SK-N-SH (cell line): ENCODE measurements at regions not wholly inside any gene's neighbourhood (a gene's known extent, or its start where the extent isn't known, plus 50 kb on each side); places are given as distances from the start of the nearest gene placed in this dataset.

ENCODE experiments used
- CTCF ChIA-PET: fragments of 300-600, 350-600 bp; formaldehyde crosslinking; extraction: SDS; loops from one replicate; lab custom pipeline; 2021; lab: Yijun Ruan, JAX
- POLR2A ChIA-PET: fragments of 350-600 bp; sonication (Branson Sonifier 250); formaldehyde crosslinking; extraction: SDS; loops from one replicate; lab custom pipeline; 2020; ENCODE audit warnings: antibody characterized with exemption, inconsistent platforms; lab: Yijun Ruan, JAX
- DNase-seq: peaks from one replicate; pipeline ENCODE4 v3.0.0; 2012
- H2AFZ ChIP-seq: fragments of 200-600 bp; sonication (generic); 2 replicates; pipeline ENCODE4 v1.8.1; 2016; ENCODE audit warnings: antibody characterized with exemption, mild to moderate bottlenecking, low read depth
- H3F3A ChIP-seq: fragments of 200-600 bp; sonication (generic); replicated peaks from 2 replicates; pipeline ENCODE3; 2016; ENCODE audit warnings: antibody characterized with exemption, mild to moderate bottlenecking; ENCODE audit not compliant: insufficient read depth
- H3K27ac ChIP-seq, 2 experiments: fragments of 200-500 bp in 1 of 2; fragments of 200-600 bp in 1 of 2; sonication (Bioruptor generic) in 1 of 2; sonication (generic), shearing (Covaris generic) in 1 of 2; 2 replicates each; pipeline versions ENCODE4 v1.5.1 to v1.6.1; 2014 to 2016; ENCODE audit warnings: low read depth in 2 of 2, inconsistent platforms in 1 of 2, low read length in 1 of 2, mild to moderate bottlenecking in 1 of 2, mixed read lengths in 1 of 2
- H3K27me3 ChIP-seq: fragments of 200-600 bp; sonication (generic), shearing (Covaris generic); 2 replicates; pipeline ENCODE4 v1.6.1; 2016; ENCODE audit warnings: mixed run types; ENCODE audit not compliant: insufficient read depth
- H3K36me3 ChIP-seq, 2 experiments: fragments of 200-500 bp in 1 of 2; fragments of 200-600 bp in 1 of 2; sonication (Bioruptor generic) in 1 of 2; sonication (generic) in 1 of 2; replicated peaks in 1 of 2; 2 replicates each; pipeline versions ENCODE3 to v1.5.1; 2014 to 2016; ENCODE audit warnings: low read length in 1 of 2, mild to moderate bottlenecking in 1 of 2; ENCODE audit not compliant: insufficient read depth in 2 of 2, control insufficient read depth in 1 of 2
- H3K4me1 ChIP-seq, 2 experiments: fragments of 200-500 bp in 1 of 2; fragments of 200-600 bp in 1 of 2; sonication (Bioruptor generic) in 1 of 2; sonication (generic), shearing (Covaris generic) in 1 of 2; 2 replicates each; pipeline versions ENCODE4 v1.5.1 to v1.6.1; 2014 to 2016; ENCODE audit warnings: low read depth in 1 of 2, low read length in 1 of 2, mixed run types in 1 of 2; ENCODE audit not compliant: insufficient read depth in 2 of 2, control insufficient read depth in 1 of 2
- H3K4me2 ChIP-seq: fragments of 200-600 bp; sonication (generic), shearing (Covaris generic); 2 replicates; pipeline ENCODE4 v1.6.1; 2017; ENCODE audit warnings: mixed run types
- H3K4me3 ChIP-seq, 2 experiments: fragments of 200-500 bp in 1 of 2; fragments of 200-600 bp in 1 of 2; sonication (Bioruptor generic) in 1 of 2; sonication (generic), shearing (Covaris generic) in 1 of 2; 2 replicates each; pipeline versions ENCODE4 v1.5.1 to v1.8.1; 2014 to 2016; ENCODE audit warnings: low read depth in 2 of 2, inconsistent platforms in 1 of 2, low read length in 1 of 2, mild to moderate bottlenecking in 1 of 2, mixed read lengths in 1 of 2, moderate library complexity in 1 of 2
- H3K79me2 ChIP-seq: fragments of 200-600 bp; sonication (generic); 2 replicates; pipeline ENCODE4 v1.8.1; 2017; ENCODE audit warnings: mild to moderate bottlenecking; ENCODE audit not compliant: insufficient read depth
- H3K9ac ChIP-seq: fragments of 200-600 bp; sonication (generic); 2 replicates; pipeline ENCODE4 v1.6.1; 2017; ENCODE audit warnings: mixed run types
- H3K9me2 ChIP-seq: fragments of 200-600 bp; sonication (generic); 2 replicates; pipeline ENCODE4 v1.6.1; 2017; ENCODE audit warnings: mixed run types
- H3K9me3 ChIP-seq: fragments of 200-600 bp; sonication (generic); 2 replicates; pipeline ENCODE4 v1.6.1; 2017; ENCODE audit warnings: mixed run types, mild to moderate bottlenecking, moderate library complexity
- H4K20me1 ChIP-seq: fragments of 200-600 bp; sonication (generic); 2 replicates; pipeline ENCODE4 v1.6.1; 2017; ENCODE audit warnings: mild to moderate bottlenecking, mixed run types; ENCODE audit not compliant: insufficient read depth
- CHD2 ChIP-seq: fragments of 150-350 bp; IDR thresholded peaks from 2 replicates; pipeline ENCODE4 v1.6.1; 2018; ENCODE audit warnings: low read length; ENCODE audit not compliant: partially characterized antibody
- FOXM1 ChIP-seq: IDR thresholded peaks from 2 replicates; pipeline ENCODE4 v1.4.0; 2012; ENCODE audit warnings: low read depth, mild to moderate bottlenecking
- RCOR1 ChIP-seq: fragments of 150-350 bp; IDR thresholded peaks from 2 replicates; pipeline ENCODE4 v1.6.1; 2017; ENCODE audit warnings: antibody characterized with exemption, low read length
- RFX5 ChIP-seq: IDR thresholded peaks from 2 replicates; pipeline ENCODE4 v1.6.1; 2012; ENCODE audit warnings: mild to moderate bottlenecking, improper control_type of control experiment, low read length
- SMC3 ChIP-seq: IDR thresholded peaks from 2 replicates; pipeline ENCODE4 v1.6.1; 2012; ENCODE audit warnings: low read depth, low read length, improper control_type of control experiment
- TEAD4 ChIP-seq: IDR thresholded peaks from 2 replicates; pipeline ENCODE4 v1.4.0; 2012; ENCODE audit warnings: mild to moderate bottlenecking, borderline replicate concordance; ENCODE audit not compliant: insufficient read depth
- YY1 ChIP-seq: IDR thresholded peaks from 2 replicates; pipeline ENCODE4 v1.4.0; 2012; ENCODE audit warnings: low read depth, mild to moderate bottlenecking
- WGBS: methylation state at CpG from one replicate; pipeline ENCODE4 v1.1.6; 2017; ENCODE audit warnings: low lambda C conversion rate; 5-methylcytosine and 5-hydroxymethylcytosine counted together
- TF ChIP-seq, protein P1 (sequence below): fragments of 200-600 bp; sonication (generic); IDR thresholded peaks from 2 replicates; pipeline ENCODE4 v1.6.1; 2017; ENCODE audit warnings: antibody characterized with exemption, mild to moderate bottlenecking, moderate library complexity
- TF ChIP-seq, protein P2 (sequence below): fragments of 150-350 bp; IDR thresholded peaks from 2 replicates; pipeline ENCODE4 v1.6.1; 2017; ENCODE audit warnings: antibody characterized with exemption, low read length, low read depth, borderline replicate concordance
- TF ChIP-seq, protein P3 (sequence below): IDR thresholded peaks from 2 replicates; pipeline ENCODE4 v1.6.1; 2012; ENCODE audit warnings: mild to moderate bottlenecking, low read depth, low read length, moderate library complexity
- TF ChIP-seq, protein P4 (sequence below): IDR thresholded peaks from 2 replicates; pipeline ENCODE4 v1.4.0; 2012; ENCODE audit warnings: low read depth, borderline replicate concordance

DNA sequence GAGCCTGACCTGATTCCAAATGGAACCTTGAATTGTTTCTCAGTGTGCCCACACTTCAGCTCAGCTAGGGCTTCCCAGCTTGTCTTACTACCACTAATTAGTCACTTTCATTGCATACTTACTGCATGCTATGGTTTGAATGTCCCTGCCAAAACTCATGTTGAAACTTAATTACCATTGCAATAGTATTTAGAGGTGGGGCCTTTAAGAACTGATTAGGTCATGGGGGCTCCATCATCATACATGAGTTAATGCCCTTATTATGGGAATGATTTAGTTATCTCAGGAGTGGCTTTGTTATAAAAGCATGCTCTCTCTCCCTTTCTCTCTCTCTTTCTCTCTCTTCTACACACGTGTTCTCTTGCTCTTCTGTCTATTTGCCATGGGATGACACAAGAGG is 68.3 kb downstream of the NENF start:
- no peak overlapping the region for H3K27ac ChIP-seq
- H3K4me1 ChIP-seq, result no peaks in the 10 kb centered on the region
- H4K20me1 ChIP-seq, result no peaks in the 10 kb centered on the region
- ChIA-PET POLR2A (no interaction called here), CTCF (no interaction called here)
- no peaks in the 10 kb centered on the region for H3F3A ChIP-seq
- TF ChIP-seq, protein P1, sequence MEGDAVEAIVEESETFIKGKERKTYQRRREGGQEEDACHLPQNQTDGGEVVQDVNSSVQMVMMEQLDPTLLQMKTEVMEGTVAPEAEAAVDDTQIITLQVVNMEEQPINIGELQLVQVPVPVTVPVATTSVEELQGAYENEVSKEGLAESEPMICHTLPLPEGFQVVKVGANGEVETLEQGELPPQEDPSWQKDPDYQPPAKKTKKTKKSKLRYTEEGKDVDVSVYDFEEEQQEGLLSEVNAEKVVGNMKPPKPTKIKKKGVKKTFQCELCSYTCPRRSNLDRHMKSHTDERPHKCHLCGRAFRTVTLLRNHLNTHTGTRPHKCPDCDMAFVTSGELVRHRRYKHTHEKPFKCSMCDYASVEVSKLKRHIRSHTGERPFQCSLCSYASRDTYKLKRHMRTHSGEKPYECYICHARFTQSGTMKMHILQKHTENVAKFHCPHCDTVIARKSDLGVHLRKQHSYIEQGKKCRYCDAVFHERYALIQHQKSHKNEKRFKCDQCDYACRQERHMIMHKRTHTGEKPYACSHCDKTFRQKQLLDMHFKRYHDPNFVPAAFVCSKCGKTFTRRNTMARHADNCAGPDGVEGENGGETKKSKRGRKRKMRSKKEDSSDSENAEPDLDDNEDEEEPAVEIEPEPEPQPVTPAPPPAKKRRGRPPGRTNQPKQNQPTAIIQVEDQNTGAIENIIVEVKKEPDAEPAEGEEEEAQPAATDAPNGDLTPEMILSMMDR, result no peak
- TF ChIP-seq, protein P2, sequence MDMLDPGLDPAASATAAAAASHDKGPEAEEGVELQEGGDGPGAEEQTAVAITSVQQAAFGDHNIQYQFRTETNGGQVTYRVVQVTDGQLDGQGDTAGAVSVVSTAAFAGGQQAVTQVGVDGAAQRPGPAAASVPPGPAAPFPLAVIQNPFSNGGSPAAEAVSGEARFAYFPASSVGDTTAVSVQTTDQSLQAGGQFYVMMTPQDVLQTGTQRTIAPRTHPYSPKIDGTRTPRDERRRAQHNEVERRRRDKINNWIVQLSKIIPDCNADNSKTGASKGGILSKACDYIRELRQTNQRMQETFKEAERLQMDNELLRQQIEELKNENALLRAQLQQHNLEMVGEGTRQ, result no peak
- no peak for TF ChIP-seq CHD2
- TF ChIP-seq, protein P3, sequence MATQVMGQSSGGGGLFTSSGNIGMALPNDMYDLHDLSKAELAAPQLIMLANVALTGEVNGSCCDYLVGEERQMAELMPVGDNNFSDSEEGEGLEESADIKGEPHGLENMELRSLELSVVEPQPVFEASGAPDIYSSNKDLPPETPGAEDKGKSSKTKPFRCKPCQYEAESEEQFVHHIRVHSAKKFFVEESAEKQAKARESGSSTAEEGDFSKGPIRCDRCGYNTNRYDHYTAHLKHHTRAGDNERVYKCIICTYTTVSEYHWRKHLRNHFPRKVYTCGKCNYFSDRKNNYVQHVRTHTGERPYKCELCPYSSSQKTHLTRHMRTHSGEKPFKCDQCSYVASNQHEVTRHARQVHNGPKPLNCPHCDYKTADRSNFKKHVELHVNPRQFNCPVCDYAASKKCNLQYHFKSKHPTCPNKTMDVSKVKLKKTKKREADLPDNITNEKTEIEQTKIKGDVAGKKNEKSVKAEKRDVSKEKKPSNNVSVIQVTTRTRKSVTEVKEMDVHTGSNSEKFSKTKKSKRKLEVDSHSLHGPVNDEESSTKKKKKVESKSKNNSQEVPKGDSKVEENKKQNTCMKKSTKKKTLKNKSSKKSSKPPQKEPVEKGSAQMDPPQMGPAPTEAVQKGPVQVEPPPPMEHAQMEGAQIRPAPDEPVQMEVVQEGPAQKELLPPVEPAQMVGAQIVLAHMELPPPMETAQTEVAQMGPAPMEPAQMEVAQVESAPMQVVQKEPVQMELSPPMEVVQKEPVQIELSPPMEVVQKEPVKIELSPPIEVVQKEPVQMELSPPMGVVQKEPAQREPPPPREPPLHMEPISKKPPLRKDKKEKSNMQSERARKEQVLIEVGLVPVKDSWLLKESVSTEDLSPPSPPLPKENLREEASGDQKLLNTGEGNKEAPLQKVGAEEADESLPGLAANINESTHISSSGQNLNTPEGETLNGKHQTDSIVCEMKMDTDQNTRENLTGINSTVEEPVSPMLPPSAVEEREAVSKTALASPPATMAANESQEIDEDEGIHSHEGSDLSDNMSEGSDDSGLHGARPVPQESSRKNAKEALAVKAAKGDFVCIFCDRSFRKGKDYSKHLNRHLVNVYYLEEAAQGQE, result no peak
- TF ChIP-seq SMC3, result no peak
- H3K36me3 ChIP-seq, result no peaks in the 10 kb centered on the region
- WGBS, result 40% methylated on average over 1 of the region's 1 CpG
- H3K9ac ChIP-seq, result no peak overlapping the region
- no peak overlapping the region for H2AFZ ChIP-seq
- no peaks in the 10 kb centered on the region for H3K27me3 ChIP-seq
- no peaks in the 10 kb centered on the region for H3K9me3 ChIP-seq
- H3K79me2 ChIP-seq, result no peaks in the 10 kb centered on the region
- H3K4me3 ChIP-seq, result no peak overlapping the region
- H3K9me2 ChIP-seq, result no peaks in the 10 kb centered on the region
- no peak overlapping the region for H3K4me2 ChIP-seq
- DNase-seq, result no peak

DNA sequence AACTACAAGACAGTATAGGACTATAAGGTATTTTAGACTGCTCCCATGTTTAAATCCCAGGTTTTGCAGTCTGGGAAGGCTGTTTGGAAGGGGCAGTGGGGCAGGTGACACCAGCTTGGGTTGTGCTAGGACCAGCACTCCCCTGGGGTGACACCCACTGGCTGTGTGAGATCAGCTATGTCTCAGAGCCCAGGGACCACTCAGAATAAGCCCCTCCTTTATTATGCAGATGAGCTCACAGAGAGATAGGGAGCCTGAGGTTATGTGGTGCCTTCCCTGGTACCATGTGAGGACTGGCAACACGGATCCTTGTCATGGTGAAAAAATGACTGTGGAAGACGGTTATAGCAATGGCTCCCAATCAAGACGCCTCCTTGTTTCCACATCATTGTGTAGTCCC is 71.0 kb downstream of the NENF start:
- Histone ChIP-seq H3K79me2 (no peaks in the 10 kb centered on the region), H4K20me1 (no peaks in the 10 kb centered on the region), H3K27ac (no peak overlapping the region), H3K4me3 (no peak overlapping the region), H3K4me2 (no peak overlapping the region), H3K9me3 (no peaks in the 10 kb centered on the region), H3K9ac (no peak overlapping the region), H3F3A (no peaks in the 10 kb centered on the region), H2AFZ (no peak overlapping the region), H3K27me3 (no peaks in the 10 kb centered on the region), H3K9me2 (no peaks in the 10 kb centered on the region), H3K4me1 (no peaks in the 10 kb centered on the region), H3K36me3 (no peaks in the 10 kb centered on the region)
- ChIA-PET POLR2A (no interaction called here), CTCF (no interaction called here)
- DNase-seq, result no peak
- 89% methylated on average over 3 of the region's 3 CpGs for WGBS
- TF ChIP-seq, protein P4, sequence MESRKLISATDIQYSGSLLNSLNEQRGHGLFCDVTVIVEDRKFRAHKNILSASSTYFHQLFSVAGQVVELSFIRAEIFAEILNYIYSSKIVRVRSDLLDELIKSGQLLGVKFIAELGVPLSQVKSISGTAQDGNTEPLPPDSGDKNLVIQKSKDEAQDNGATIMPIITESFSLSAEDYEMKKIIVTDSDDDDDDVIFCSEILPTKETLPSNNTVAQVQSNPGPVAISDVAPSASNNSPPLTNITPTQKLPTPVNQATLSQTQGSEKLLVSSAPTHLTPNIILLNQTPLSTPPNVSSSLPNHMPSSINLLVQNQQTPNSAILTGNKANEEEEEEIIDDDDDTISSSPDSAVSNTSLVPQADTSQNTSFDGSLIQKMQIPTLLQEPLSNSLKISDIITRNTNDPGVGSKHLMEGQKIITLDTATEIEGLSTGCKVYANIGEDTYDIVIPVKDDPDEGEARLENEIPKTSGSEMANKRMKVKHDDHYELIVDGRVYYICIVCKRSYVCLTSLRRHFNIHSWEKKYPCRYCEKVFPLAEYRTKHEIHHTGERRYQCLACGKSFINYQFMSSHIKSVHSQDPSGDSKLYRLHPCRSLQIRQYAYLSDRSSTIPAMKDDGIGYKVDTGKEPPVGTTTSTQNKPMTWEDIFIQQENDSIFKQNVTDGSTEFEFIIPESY, result no peak
- no peak for TF ChIP-seq FOXM1
- TF ChIP-seq RCOR1, result no peak
- TF ChIP-seq, protein P3, result no peak
- no peak for TF ChIP-seq YY1
- TF ChIP-seq TEAD4, result no peak
- TF ChIP-seq RFX5, result no peak
- TF ChIP-seq, protein P1, result no peak
